ENCODE measurements at regions not wholly inside any gene's neighbourhood (a gene's known extent, or its start where the extent isn't known, plus 50 kb on each side); places are given as distances from the start of the nearest gene placed in this dataset.
"Not testable (repeated sequence)": the region's sequence is repeated elsewhere in the genome, so short reads cannot be mapped to it uniquely, and the experiment has no call there.

DNA sequence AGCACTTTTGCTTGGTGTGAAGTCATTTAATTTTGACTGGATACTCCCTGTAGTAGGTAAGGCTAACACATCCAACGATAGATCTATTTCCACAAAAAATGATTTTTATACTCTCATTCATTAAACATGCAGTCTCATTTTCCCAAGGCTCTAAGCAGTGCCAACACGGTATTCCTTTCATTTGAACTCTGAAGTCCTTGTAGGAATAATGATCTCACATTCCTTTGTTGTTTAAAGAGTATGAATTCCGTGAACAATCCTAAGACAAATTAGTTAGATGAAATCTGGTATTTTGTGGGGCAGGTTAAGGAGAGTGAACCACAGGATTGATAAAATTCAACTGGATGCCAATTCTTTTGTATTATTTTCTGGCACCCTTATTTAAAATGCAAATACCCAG, 66.6 kb downstream of the LACC1 start:
- no peak for DNase-seq (ENCODE audit: low spot score)

GRCh38 chr13:43947897-43948458, 68.3 kb downstream of the LACC1 start:
- no peak for DNase-seq (ENCODE audit: low spot score)

- DNase-seq (ENCODE audit: low spot score) = no peak
These were observed 73.7 kb downstream of the LACC1 start for GRCh38 chr13:43953370-43953769.

GRCh38 chr13:43956975-43957374, 77.3 kb downstream of the LACC1 start:
- not testable (repeated sequence) for DNase-seq (ENCODE audit: low spot score)

DNA sequence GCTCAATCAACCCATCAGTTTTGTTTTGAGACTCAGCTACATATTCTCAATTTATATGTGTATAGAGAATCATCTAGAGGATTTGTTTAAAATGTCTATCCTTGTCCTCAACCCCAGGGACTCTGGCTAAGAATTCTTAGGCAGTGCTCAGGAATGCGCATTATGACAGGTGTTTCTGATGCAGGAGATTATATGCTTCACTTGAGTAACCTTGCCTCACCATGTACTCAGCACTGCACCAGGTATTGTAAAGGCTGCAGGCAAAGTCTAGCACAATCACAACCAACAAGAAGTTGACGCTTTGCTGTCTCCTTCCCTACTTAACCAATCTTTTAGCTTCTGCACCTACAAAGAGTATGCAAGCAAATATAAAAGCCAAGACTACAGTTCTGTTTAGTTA, 79.6 kb downstream of the LACC1 start:
- no peak for DNase-seq (ENCODE audit: low spot score)

- no peak for DNase-seq (ENCODE audit: low spot score)
These were observed 82.2 kb downstream of the LACC1 start for GRCh38 chr13:43961909-43962308.

GRCh38 chr13:43963726-43964125, 84.0 kb downstream of the LACC1 start:
- no peak for DNase-seq (ENCODE audit: low spot score)

- DNase-seq (ENCODE audit: low spot score) = no peak
These were observed 85.2 kb downstream of the LACC1 start for GRCh38 chr13:43964698-43965458.

DNA sequence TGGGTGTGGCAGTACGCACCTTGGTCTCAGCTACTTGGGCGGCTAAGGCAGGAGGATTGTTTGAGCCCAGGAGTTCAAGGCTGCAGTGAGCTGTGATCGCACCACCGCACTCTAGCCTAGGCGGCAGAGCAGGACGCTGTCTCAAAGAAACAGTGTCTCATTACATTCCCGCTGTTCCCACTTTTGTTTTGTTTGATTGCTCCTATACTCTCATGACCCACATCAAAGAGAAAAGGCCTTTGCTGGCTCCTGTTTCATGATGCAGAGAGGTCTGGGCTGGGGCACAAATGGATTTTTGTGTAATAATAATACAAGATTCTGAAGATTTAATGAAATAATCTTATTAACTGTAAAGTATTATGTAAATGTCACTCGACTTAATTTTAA, 85.7 kb downstream of the LACC1 start:
- no peak for DNase-seq (ENCODE audit: low spot score)

DNA sequence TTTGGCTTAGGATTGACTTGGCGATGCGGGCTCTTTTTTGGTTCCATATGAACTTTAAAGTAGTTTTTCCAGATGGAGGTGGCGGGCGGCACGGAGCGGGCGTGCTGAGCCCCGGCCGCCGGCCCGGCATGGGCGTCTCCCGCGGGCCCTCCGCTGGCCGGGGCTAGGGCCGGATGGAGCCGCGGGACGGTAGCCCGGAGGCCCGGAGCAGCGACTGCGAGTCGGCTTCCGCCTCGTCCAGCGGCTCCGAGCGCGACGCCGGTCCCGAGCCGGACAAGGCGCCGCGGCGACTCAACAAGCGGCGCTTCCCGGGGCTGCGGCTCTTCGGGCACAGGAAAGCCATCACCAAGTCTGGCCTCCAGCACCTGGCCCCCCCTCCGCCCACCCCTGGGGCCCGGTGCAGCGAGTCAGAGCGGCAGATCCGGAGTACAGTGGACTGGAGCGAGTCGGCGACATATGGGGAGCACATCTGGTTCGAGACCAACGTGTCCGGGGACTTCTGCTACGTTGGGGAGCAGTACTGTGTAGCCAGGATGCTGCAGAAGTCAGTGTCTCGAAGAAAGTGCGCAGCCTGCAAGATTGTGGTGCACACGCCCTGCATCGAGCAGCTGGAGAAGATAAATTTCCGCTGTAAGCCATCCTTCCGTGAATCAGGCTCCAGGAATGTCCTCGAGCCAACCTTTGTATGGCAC, 88.7 kb downstream of the LACC1 start:
- not testable (repeated sequence) for DNase-seq (ENCODE audit: low spot score)

- DNase-seq (ENCODE audit: low spot score) = not testable (repeated sequence)
These were observed 89.4 kb downstream of the LACC1 start for GRCh38 chr13:43968943-43969690.

- not testable (repeated sequence) for DNase-seq (ENCODE audit: low spot score)
These were observed 90.2 kb downstream of the LACC1 start for GRCh38 chr13:43969919-43970318.

- not testable (repeated sequence) for DNase-seq (ENCODE audit: low spot score)
These were observed 91.0 kb downstream of the LACC1 start for GRCh38 chr13:43970520-43971242.

DNA sequence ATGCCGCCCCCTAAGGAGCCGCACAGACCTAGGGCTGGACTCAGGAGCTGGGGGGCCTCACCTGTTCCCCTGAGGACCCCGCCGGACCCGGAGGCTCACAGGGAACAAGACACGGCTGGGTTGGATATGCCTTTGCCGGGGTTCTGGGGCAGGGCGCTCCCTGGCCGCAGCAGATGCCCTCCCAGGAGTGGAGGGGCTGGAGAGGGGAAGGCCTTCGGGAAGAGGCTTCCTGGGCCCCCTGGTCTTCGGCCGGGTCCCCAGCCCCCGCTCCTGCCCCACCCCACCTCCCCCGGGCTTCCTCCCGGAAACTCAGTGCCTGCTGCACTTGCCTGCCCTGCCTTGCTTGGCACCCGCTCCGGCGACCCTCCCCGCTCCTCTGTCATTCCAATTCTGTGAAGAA, 91.6 kb downstream of the LACC1 start:
- not testable (repeated sequence) for DNase-seq (ENCODE audit: low spot score)

GRCh38 chr13:43977911-43978310, 98.2 kb downstream of the LACC1 start:
- DNase-seq (ENCODE audit: low spot score) = no peak

- no peak for DNase-seq (ENCODE audit: low spot score)
These were observed 99.0 kb downstream of the LACC1 start for GRCh38 chr13:43978688-43979087.

GRCh38 chr13:43979492-43979891, 99.8 kb downstream of the LACC1 start:
- no peak for DNase-seq (ENCODE audit: low spot score)

GRCh38 chr13:43980587-43980986, 100.9 kb downstream of the LACC1 start:
- DNase-seq (ENCODE audit: low spot score) = no peak

DNA sequence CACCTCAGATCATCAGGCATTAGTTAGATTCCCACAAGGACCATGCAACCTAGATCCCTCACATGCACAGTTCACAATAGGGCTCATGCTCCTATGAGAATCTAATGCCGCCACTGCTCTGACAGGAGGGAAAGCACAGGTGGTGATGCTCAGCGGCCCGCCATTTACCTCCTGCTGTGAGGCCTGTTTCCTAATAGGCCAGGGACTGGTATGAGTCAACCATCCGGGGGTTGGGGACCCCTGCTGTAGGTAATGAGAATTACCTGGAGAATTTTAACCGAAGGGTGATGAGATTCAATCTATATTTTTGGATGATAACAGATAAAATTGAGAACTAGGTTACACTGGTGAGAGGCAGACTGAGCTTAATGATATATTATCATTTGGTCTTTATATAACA, 101.4 kb downstream of the LACC1 start:
- no peak for DNase-seq (ENCODE audit: low spot score)

DNA sequence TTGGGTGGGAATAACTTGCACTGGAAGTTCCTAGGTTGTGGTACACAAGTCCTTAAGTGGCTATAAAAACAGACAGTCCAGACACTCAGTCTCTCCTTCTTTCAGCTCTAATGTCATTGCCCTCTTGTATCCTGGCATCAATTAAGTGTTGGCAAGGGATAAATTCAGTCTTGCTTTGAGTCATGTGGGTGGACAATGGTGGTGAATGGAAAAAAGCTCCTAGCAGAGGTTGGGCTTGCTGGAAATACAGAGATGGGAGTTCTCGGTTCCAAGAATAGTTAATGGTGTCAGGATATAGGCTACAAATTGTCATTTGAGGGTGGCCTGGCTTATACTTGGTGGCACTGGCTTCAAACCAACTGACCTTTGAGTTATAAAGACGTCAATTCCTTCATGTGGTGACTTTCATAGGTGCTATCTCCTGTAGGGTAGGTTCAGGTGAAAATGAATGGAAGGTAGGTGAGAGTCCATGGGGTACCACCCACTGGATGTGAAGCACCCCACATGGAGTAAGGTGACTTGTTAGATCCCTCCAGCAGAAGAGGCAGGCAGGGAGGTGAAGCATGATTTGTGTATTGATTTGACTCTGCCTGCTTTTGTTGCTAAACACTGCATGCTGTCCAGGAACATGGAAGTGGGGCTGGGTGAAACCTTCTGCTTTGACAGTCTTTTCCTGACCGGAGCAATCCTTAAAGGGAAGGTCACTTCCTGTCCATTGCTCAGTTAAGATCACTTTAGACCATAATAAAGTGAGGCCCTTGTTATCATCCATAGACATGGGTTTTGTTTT, 102.0 kb downstream of the LACC1 start:
- no peak for DNase-seq (ENCODE audit: low spot score)

DNA sequence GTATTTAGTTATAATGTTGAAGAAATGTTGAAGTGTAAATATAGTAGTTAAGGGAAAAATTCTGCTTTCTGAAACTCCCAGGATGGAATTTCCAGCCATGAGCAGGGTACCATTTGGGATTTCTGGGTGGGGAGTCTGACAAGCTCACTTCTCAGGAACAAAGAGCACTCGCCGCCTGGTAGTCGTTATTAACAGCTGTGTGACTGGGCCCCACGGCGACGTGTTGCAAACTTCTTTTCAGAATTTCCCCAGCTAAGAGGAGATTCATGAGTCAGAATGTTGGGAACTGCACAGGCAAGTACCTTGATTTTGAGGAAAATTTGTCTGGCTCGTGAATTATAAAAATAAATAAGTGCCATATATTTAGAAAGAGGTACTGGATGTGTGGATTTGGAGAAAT, 103.7 kb downstream of the LACC1 start:
- DNase-seq (ENCODE audit: low spot score) = no peak

All from hepatic stellate cell (primary cell).